Keratinocyte (primary cell): ENCODE measurements at regions not wholly inside any gene's neighbourhood (a gene's known extent, or its start where the extent isn't known, plus 50 kb on each side); places are given as distances from the start of the nearest gene placed in this dataset.

Source experiments
- DNase-seq: peaks from one replicate; pipeline ENCODE4 v3.0.0-alpha.2; 2011; ENCODE audit warnings: low read depth, missing footprints, low spot score
- FAIRE-seq: peaks from 2 replicates; lab custom pipeline; 2011; peaks lifted over from hg19 to GRCh38; lab: Jason Lieb, UNC
- H2AFZ ChIP-seq: 2 replicates; pipeline ENCODE4 v1.6.0; 2012; ENCODE audit warnings: low read length, control low read depth, inconsistent platforms; ENCODE audit not compliant: control insufficient read depth
- H3K27ac ChIP-seq: 2 replicates; pipeline ENCODE4 v1.5.1; 2011; ENCODE audit warnings: low read length; ENCODE audit not compliant: control insufficient read depth, insufficient read depth
- H3K27me3 ChIP-seq: 3 replicates; pipeline ENCODE4 v1.6.0; 2011; ENCODE audit warnings: low read length; ENCODE audit not compliant: control insufficient read depth, insufficient read depth; ENCODE audit errors: extremely low read depth
- H3K36me3 ChIP-seq, 2 experiments: 2 replicates in 1 of 2; 3 replicates in 1 of 2; pipeline ENCODE4 v1.5.1; 2011; ENCODE audit warnings: low read length in 2 of 2, mild to moderate bottlenecking in 1 of 2; ENCODE audit not compliant: control insufficient read depth in 2 of 2, insufficient read depth in 2 of 2; ENCODE audit errors: extremely low read depth in 1 of 2
- H3K4me1 ChIP-seq: 3 replicates; pipeline ENCODE4 v1.5.1; 2011; ENCODE audit warnings: low read length; ENCODE audit not compliant: control insufficient read depth, insufficient read depth; ENCODE audit errors: extremely low read depth
- H3K4me2 ChIP-seq: 3 replicates; pipeline ENCODE4 v1.6.0; 2011; ENCODE audit warnings: low read depth, low read length; ENCODE audit not compliant: control insufficient read depth, insufficient read depth; ENCODE audit errors: extremely low read depth
- H3K4me3 ChIP-seq, 3 experiments: fragments of 200-600 bp in 1 of 3; sonication (generic) in 1 of 3; 2 replicates in 2 of 3; 3 replicates in 1 of 3; pipeline ENCODE4 v1.5.1; 2011 to 2016; ENCODE audit warnings: low read length in 3 of 3, mild to moderate bottlenecking in 3 of 3, control low read depth in 2 of 3, inconsistent platforms in 1 of 3, low read depth in 1 of 3, mixed read lengths in 1 of 3, mixed run types in 1 of 3, moderate library complexity in 1 of 3; ENCODE audit not compliant: control insufficient read depth in 2 of 3, insufficient read depth in 2 of 3; ENCODE audit errors: extremely low read depth in 1 of 3
- H3K79me2 ChIP-seq: 2 replicates; pipeline ENCODE4 v1.6.0; 2012; ENCODE audit warnings: low read length; ENCODE audit not compliant: control insufficient read depth, insufficient read depth
- H3K9ac ChIP-seq: 3 replicates; pipeline ENCODE4 v1.6.0; 2011; ENCODE audit warnings: low read length; ENCODE audit not compliant: control insufficient read depth, insufficient read depth; ENCODE audit errors: extremely low read depth
- H3K9me1 ChIP-seq: 3 replicates; pipeline ENCODE4 v1.6.0; 2011; ENCODE audit warnings: low read length; ENCODE audit not compliant: control insufficient read depth, insufficient read depth; ENCODE audit errors: extremely low read depth
- H3K9me3 ChIP-seq: 2 replicates; pipeline ENCODE4 v1.5.1; 2012; ENCODE audit warnings: low read depth, low read length; ENCODE audit not compliant: control insufficient read depth
- H4K20me1 ChIP-seq: 3 replicates; pipeline ENCODE4 v1.6.0; 2011; ENCODE audit warnings: low read length; ENCODE audit not compliant: control insufficient read depth, insufficient read depth; ENCODE audit errors: extremely low read depth
- CTCF ChIP-seq, 3 experiments: IDR thresholded peaks in 1 of 3; conservative IDR thresholded peaks in 1 of 3; optimal IDR thresholded peaks in 1 of 3; 2 replicates in 2 of 3; 3 replicates in 1 of 3; pipeline versions ENCODE3 to v1.5.1; 2011; ENCODE audit warnings: low read length in 3 of 3, mild to moderate bottlenecking in 3 of 3, moderate library complexity in 2 of 3, control low read depth in 1 of 3, inconsistent platforms in 1 of 3; ENCODE audit not compliant: insufficient read depth in 2 of 3; ENCODE audit errors: extremely low read depth in 1 of 3
- EZH2 ChIP-seq: IDR thresholded peaks from one replicate; pipeline ENCODE4 v1.6.1; 2012; ENCODE audit warnings: inconsistent platforms, mild to moderate bottlenecking, low read length, moderate library complexity
- dilution Hi-C: fragments of 300-500 bp; cut with MboI; formaldehyde crosslinking; loops from one replicate; pipeline ENCODE4 v1.7.0; 2020; ENCODE audit warnings: low sequenced_read_pairs; ENCODE audit not compliant: extremely low pct_ligation_motif_present

GRCh38 chr6:103538381-103538780, 1321.3 kb downstream of the HACE1 start:
- FAIRE-seq: no peak
- Histone ChIP-seq H3K9me1 (no peaks in the 10 kb centered on the region), H3K4me2 (no peak overlapping the region), H3K4me1 (no peaks in the 10 kb centered on the region), H3K36me3 (no peaks in the 10 kb centered on the region), H2AFZ (no peak overlapping the region), H3K4me3 (no peak overlapping the region), H3K79me2 (no peaks in the 10 kb centered on the region), H3K9me3 (no peaks in the 10 kb centered on the region), H3K9ac (no peak overlapping the region), H4K20me1 (no peaks in the 10 kb centered on the region), H3K27ac (no peak overlapping the region), H3K27me3 (no peaks in the 10 kb centered on the region)
- no peak for DNase-seq
- TF ChIP-seq CTCF (optimal IDR thresholded peaks at IDR 0.05 in 1 of 3, IDR thresholded peaks at IDR 0.05 in 1 of 3, conservative IDR thresholded peaks at IDR 0.05 in 1 of 3; ENCODE audit: extremely low read depth in 1 of 3, insufficient read depth in 2 of 3, low read length in 3 of 3) (no peak), EZH2 (no peak)
- dilution Hi-C loops: no loop called here

- no peaks in the 10 kb centered on the region for H3K27me3 ChIP-seq
- no peak for FAIRE-seq
- no peak overlapping the region for H3K9ac ChIP-seq
- H3K36me3 ChIP-seq: no peaks in the 10 kb centered on the region
- no peaks in the 10 kb centered on the region for H4K20me1 ChIP-seq
- H3K4me1 ChIP-seq: no peaks in the 10 kb centered on the region
- no peak overlapping the region for H2AFZ ChIP-seq
- no peaks in the 10 kb centered on the region for H3K9me1 ChIP-seq
- no peaks in the 10 kb centered on the region for H3K79me2 ChIP-seq
- H3K27ac ChIP-seq: no peak overlapping the region
- dilution Hi-C loops: no loop called here
- DNase-seq: no peak
- TF ChIP-seq EZH2 (no peak), CTCF (optimal IDR thresholded peaks at IDR 0.05 in 1 of 3, IDR thresholded peaks at IDR 0.05 in 1 of 3, conservative IDR thresholded peaks at IDR 0.05 in 1 of 3; ENCODE audit: extremely low read depth in 1 of 3, insufficient read depth in 2 of 3, low read length in 3 of 3) (no peak)
- H3K9me3 ChIP-seq: no peaks in the 10 kb centered on the region
- H3K4me2 ChIP-seq: no peak overlapping the region
- H3K4me3 ChIP-seq: no peak overlapping the region
Measured at GRCh38 chr6:103534814-103535213, 1324.9 kb downstream of the HACE1 start.
